GM18858 (cell line): ENCODE measurements at regions not wholly inside any gene's neighbourhood (a gene's known extent, or its start where the extent isn't known, plus 50 kb on each side); places are given as distances from the start of the nearest gene placed in this dataset.

Experiments used
- ATAC-seq: cut with Tn5 transposase; IDR thresholded peaks from one replicate; pipeline ENCODE4 v1.9.1; 2021; ENCODE audit not compliant: unreplicated experiment

DNA sequence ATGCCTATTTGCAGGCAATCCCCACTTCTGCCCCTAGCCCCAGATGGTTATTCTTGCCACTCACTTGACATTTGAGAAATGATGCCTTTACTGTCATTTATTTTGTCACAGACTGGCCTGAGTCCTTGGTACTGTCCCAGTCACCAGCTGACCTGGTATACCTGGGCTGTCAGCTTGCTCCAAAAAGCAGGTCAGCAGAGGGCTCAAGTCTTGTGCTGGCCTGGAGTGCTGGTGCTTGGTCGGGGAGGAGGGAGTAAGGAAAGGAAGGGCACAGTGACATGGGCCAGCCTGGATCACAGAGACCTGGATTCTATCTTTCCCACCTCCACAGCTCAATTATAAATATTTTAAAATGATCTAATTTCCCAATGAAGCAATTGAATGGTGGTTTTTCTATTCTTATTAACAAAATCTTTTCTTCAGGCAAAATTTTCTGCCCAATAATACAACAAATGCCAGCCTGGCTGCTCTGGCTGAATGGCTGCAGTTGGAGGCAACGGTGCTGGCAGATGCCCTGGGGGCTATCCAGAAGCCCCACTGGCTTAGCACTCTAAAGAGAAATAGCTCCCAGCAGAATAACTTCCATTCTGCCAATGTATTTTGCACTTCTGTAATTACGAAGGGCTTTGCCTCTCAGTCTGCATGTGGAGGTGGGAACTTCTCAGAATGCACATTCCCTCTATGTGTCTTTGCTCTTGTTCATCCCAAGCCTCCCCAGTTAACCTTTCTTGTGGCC, 160.6 kb downstream of the GADD45G start:
- no peak for ATAC-seq

DNA sequence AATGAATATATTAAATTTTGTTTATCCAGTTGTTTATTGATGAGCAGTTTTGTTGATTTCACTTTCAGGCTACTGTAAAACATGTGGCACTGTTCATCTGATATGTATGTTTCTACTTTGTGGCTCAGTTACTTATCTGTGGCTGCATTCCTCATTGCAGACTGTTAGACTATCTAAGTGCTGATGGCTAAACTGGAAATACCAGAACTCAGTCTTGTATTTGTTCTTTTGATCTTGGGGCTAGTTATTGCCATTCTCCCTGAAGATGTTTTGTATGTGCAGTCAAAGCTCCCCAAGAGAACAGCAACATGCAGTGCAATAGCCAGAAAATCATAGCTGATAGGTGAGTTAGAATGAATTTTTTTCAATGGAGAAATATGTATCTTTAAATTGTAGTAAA, 162.2 kb downstream of the GADD45G start:
- no peak for ATAC-seq

DNA sequence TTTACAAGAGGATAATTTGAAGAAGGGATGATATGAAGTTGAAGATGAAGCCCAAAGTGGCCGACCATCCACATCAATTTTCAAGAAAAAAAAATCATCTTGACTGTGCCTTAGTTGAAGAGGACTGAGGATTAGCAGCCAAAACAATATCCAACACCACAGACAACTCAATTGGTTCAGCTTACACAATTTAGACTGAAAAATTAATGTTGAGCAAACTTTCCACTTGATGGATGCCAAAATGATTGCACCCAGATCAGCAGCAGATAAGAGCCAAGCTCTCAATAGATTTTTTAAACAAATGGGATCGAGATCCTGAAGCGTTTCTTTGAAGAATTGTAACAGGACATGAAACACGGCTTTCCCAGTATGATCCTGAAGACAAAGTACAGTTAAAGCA, 163.2 kb downstream of the GADD45G start:
- ATAC-seq, result no peak

DNA sequence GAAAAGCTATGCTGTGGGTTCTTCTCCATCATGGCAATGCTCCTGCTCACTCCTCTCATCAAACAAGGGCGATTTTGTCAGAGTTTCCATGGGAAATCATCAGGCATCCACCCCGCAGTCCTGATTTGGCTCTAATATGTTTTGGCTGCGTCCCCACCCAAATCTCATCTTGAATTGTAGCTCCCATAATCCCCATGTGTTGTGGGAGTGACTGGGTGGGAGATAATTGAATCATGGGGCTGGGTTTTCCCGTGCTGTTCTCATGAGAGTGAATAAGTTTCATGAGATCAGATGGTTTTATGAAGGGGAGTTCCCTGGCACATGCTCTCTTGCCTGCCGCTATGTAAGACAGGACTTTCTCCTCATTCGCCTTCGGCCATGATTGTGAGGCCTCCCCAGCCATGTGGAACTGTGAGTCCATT, 163.8 kb downstream of the GADD45G start:
- no peak for ATAC-seq

DNA sequence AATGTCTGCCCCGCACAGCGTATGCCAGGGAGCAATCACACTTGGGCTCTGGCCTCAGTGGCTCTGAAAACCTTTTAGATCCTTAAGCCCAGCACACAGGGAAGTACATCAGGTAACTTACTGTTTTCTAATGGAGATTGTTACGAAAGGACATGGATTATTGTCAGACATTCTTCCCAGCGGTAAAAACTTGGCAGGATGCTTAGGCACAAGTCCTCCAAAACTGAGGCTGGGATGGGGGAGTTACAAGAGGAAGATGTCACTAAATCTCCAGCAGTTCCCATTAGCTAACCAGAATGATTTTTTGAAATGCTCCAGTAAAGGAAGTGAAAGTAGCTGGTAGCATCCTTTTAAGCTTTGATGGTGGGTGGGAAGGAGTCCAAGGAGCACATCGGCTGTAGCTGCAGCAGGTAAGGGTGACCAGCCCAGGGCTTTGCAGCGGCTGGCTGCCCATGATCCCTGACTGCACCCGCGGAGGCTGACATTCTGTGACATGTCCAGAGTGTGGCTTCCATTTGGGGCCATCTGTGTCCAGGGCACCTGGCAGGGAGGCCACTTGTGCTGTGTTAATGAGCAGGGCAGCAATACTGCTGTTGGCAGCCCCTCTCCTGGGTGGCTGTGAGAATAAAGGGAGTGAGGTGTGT, 165.8 kb downstream of the GADD45G start:
- no peak for ATAC-seq

DNA sequence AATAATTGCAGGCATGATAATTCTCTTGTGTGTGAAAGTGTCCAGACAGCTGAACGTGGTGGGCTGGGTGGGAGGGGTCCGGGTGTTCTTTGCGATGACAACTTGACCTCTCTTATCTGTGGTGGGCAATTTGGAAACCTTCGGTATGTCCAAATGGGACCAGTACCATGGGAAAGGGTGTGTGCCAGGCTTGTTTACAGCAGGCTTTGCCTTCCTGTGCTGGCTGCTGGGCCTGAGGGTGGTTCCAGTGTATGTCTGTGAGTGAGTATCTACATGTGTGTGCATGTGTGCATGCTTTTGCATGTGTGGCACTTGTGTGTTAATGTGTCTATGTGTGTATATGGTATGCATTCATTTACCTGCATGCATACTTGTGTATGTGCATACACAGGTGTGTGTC, 166.4 kb downstream of the GADD45G start:
- no peak for ATAC-seq

DNA sequence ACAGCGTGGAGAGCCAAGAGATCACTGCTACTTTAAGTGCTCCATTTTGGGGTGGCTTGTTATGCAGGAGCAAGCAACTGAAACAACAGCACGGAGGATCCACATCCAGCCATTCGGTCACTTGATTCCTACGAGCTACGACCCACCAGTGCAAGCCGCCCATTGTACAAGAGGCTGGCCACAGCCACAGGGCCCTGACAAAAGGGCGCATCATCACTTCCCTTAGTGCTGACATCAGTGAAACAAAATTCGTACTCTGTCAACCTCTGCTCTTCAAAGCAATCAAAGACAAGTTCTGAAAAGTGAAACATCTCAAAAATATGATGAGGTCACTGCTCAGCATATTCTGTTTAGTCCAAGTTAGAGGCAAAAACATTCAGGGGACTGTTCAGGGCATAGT, 168.4 kb downstream of the GADD45G start:
- no peak for ATAC-seq

DNA sequence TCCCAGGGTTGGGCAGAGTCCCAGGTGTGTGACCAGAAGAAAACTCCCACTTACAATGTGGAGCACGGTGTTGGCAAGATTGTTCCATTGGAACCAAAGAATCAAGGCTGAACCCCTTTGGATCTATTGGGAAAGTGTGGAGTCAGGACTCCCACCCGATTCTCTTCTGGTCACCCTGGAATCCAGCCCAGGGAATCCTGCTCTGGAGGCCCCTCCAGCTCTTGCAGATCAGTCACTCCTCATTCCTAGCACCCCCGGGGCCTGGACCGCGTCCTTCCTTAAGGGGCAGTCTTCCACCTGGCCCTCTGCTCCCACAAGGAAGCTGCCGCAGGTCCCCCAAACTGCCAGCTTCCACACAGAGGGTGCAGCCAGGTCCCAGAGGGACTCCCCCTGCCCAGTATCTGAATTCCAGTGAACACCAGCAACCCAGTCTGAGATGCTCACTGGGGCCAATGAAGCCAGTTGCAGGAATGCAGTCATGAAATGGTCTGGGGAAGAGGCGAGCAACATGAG, 170.1 kb downstream of the GADD45G start:
- ATAC-seq, result no peak

DNA sequence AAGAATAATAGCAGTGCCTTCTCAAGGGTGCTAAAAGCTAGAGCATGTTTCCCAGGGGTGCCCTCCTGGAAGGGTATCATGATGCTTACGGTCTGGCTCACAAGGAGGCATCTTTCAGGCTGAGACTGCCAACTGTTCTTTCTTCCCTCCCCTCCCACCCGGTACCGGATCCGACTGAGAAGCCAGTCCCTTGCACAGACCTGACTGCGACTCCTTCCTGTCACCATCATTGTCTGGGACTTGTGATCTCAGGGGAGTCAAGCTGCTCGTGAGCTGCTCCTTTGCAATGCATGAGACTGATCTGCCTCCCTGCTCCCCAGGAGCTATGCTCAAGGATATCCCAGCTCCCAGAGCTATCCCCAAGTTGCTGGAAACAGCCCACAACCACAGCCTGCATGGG, 170.8 kb downstream of the GADD45G start:
- ATAC-seq, result no peak

DNA sequence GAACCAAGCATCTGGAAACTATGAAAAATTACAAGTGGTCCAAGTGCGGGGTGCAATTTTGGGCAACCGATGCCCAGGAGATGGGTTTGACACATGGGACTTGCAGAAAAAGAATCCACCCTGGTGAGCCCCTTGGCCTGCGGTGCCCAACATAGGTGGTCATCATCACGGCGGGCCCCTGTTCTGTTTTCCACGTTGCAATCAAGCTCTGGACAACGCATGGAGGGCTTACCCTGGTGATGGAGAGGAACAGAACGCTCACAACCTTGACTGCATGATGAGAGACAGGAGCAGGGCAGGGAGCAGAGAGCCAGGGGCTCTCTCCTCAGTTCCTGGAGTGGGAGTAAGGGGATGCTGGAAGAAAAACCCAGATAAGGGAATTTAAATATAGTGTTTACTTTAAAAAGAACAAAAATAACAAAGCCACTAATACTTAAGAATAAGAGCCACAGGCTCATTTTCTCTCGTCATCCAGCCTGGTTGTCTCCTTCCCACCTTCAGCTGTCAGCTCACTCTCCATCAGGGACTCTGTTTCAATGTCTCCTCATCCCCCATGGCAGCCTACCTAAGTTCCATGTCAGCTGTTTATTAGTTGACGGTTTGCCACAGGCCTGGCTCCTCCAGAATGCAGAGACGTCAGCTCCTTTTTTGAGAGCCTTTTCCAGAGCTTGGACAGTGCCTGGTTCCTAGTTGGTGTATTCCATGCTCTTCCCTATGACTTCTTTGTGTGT, 172.1 kb downstream of the GADD45G start:
- ATAC-seq, result no peak

DNA sequence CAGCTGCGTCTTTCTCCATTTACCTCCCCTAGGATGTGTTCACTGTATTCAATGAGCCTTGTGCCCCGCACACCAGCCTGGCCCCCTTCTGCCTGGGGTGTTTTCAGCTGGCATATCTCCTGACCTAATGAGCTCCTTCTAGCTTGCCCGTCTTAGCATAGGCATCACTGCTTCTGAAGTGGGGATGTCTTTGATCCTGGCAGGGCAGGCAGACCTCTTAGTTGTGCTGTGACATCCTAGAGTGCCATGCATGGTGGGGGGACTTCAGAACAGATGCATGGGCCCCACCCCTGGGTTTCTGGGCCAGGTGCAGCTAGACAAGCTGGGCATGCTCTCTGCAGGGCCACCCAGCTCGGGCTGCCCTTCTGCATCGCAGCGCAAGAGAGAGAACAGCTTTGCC, 172.7 kb downstream of the GADD45G start:
- no peak for ATAC-seq

DNA sequence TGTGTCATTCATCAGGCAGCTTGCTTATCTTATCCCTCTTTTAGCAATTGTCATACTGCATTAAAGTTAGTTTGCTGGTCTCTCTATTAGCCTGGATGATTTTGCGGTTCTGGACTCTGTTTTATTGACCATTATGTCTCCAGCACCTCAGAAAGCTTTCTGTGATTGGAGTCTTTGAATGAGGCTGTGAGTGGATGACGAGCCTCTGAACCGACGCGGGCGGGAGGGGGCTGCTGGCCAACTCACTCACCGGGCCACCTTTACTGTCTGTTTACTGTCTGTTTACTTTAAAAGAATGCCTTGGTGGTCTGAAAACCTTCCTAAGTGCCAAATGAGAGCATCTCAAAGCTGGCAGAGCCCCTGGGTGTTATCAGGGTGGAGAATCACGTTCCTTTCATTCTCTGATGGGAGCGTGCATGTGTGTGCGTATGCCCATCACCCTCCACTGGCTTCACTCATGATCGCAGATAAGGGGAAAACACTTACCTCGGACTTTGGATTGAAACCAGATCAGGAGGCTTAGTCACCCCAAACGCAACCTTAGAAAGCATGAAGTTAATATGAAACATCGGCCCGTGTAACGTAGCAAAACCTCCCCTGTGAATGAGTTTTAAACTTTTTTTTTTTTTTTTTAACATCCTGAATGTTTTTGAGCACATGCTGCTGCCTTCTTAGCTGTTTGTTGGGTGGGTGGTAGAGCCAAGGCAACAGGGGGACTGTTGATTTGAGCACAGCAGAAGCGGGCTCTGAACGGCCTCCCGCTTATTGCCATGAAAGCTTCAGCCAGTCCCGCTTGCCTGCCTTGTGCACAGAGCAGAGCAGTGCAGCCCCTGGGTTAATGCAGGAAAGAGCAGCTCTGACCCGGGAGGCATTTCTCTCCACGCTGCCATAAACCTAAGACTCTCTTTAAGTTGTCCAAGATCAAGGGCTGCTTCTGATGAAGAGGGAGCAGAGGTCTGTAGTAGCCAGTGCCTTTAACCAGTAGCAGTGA, 173.6 kb downstream of the GADD45G start:
- ATAC-seq, result no peak

DNA sequence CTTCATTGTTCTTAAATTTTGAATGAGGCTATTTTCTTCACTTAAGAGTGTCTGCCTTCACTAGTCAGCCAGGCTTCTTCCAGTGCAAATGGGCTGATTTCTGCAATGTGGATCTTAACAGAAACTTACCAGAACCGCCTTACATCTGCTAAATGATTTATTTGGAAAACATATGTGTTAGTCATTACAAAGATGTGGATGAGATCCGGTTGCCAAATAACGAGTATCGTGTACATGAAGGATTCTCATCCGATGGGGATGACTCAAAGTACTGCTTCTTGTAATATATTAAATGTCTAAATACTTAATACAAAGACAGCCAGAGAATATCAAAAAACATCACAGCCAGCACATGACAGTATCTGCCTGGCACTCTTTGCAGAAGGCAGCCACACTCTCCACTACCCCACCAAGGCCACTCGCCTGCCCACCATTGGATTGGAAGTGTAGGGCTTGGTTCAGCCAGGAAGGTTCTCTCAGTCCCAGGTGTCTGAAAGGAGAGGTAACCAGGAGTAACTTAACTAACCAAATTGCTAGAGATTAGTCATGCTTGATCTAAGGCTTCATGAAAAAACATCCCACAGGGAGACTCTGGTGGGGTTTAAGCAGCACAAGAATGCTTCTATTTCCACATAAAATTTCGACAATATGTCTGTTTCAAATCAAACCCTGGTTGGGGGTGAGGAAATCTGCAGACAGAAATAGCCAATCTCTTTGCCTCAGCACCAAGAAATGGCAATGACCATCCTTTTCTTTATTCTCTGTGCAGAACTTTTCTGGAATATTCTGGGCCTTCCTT, 174.8 kb downstream of the GADD45G start:
- ATAC-seq, result no peak

DNA sequence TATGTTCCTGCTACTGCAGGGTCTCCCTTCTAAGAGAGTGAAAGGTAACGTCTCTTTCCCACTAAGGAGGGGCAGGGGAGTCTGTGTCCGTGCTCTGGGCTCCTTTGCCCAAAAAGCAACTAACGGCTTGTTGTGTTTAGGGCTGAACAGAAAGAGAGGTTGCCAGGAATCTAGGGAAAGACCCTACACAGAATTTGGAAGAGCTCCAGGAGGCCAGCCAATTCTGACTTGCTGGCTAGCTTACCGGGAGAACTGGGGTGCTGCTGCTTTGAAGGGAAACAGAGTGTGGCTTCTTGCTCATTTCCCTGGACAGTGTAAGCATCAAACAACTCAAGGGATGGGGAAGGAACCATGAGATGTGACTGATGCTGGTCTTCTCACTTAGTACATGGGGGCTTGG, 176.1 kb downstream of the GADD45G start:
- no peak for ATAC-seq

DNA sequence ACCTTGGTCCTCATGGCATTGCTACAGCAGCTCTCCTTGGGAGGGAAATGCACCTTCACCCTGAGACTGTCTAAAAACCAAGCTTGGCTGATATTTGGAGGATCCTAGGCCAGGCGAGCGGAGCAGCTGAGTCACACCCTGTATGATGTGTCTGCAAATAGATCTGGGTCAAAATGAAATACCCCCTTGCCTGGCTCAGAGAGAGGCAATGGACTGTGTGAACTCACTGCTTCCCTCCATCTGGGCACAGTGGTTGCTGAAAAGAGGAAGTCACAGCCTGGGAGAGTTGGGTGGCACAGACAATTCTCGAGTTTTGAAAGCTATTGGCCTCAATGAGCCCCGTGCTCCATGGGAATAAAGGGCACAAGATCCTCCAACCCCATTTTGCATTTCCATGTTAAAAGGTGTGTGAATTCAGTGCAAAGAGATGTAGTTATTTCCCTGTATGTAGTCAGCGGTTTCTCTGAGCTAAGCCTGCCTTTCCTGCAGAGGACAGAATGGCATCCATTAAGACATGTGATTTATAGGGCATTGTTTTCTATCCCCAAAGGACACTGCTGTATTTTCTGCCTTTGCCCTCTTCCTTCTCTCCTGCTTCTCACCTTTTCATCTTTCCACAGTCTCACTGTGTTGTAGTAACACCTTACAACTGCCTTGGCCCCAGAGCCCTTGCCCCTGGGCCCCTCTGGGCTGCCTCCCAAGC, 177.2 kb downstream of the GADD45G start:
- peak; percentile 86 for ATAC-seq

DNA sequence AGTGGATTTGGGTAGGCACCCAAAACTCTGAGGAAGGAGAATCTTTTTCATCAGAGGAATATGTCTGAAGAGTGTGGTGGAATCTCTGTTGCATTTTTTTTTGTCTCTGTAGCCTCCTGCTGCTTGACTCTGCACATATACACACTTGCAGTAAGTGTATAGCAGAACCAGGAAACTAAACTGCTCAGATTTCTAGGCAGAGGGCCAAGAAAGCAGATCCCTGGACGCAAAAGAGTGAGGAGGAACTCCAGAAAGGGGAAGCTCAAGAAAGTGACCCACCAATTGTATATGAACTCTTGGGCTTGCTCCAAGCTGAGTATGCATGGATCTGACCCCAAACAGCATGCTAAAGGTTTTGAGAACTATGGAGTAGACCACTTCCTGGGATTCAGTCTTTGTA, 181.8 kb downstream of the GADD45G start:
- no peak for ATAC-seq

DNA sequence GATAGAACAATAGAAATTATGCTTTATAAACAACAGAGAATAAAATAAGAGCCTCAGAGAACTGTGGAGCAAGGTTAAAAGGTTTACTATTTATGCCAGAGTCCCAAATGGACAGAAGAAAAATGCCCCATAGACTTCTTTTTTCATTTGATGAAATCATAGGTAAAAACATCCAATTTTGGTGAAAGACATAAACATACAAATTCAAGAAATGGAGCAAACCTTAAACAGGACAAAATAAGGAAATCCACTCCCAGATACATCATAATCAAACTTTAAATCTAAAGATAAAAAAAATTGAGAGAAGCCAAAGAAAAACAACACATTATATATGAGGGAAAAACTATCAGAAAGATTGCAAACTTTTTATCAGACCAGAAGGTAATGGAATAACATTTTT, 182.8 kb downstream of the GADD45G start:
- no peak for ATAC-seq

DNA sequence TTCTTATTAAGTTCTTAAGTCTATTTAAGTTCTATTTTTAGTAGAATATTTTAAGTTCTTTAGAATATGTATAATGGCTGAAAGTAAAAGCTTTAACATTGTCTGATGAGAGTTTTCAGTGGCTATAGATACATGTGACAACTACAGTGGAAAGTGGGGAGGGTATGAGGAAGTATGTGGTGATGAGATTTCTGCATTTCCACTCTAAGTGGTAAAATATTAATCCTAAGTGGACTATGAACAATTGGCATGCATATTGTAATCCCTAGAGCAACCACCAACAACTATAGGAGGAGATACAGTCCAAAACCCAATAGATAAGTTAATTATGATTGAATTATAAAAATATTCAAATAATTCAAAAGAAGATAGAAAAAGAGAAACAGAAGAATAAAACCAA, 183.6 kb downstream of the GADD45G start:
- ATAC-seq, result no peak

DNA sequence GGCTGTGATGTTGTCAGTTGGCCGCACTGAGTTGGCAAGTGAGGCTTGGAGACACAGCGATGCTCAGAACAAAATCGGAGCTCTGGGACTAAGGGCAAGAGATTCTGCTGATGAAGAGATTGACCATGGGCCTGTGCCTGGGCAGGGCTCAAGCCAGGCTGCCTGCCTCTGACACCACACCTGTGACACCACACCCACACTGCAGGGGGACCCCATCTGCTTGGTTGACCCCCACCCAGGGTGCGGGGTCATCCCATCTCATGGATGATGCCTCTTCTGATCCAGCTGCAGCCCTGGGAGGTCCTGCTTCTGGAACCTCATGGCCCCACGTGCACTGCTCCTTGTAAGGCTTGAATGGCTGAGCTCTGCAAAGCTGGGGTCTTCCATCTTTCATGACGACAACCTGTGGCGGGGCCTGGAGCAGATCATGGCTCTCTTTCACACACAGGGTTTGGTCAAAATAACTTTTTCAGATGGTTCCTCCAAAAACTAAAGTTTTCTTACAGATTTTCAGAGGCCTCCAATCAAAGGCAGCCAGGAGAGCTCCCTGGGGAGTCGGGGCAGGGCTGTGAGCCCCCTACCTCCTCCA, 185.2 kb downstream of the GADD45G start:
- ATAC-seq, result no peak
